Body of pancreas (tissue), 4 donors: ENCODE measurements at regions not wholly inside any gene's neighbourhood (a gene's known extent, or its start where the extent isn't known, plus 50 kb on each side); places are given as distances from the start of the nearest gene placed in this dataset.

Source experiments
- CTCF ChIP-seq, 7 experiments: fragments of 450-650 bp in 4 of 7; fragments of 200-600 bp in 3 of 7; sonication (generic) in 3 of 7; IDR thresholded peaks; one replicate each; pipeline ENCODE4 v1.5.1; 2016 to 2019; ENCODE audit warnings: antibody characterized with exemption in 7 of 7
- POLR2A ChIP-seq, 3 donors: fragments of 450-650 bp; IDR thresholded peaks; one replicate each; pipeline ENCODE4 v1.6.1; 2016; ENCODE audit warnings: antibody characterized with exemption in 3 of 3, mild to moderate bottlenecking in 2 of 3

- TF ChIP-seq CTCF (IDR thresholded peaks at IDR 0.05) (no peak), POLR2A (IDR thresholded peaks at IDR 0.05) (no peak)
These were observed 247.9 kb downstream of the TENT4A start for GRCh38 chr5:6961123-6961522.
